ENCODE measurements at regions not wholly inside any gene's neighbourhood (a gene's known extent, or its start where the extent isn't known, plus 50 kb on each side); places are given as distances from the start of the nearest gene placed in this dataset.

- H3K9me3 Mint-ChIP-seq, result no peaks in the 10 kb centered on the region
- H3K36me3 Mint-ChIP-seq, result no peaks in the 10 kb centered on the region
- H3K27ac Mint-ChIP-seq, result no peak overlapping the region
- no peak for DNase-seq
- no peaks in the 10 kb centered on the region for H3K4me1 Mint-ChIP-seq
- H3K27me3 Mint-ChIP-seq, result peaks cover 1% of the 10 kb centered on the region
- H3K4me3 Mint-ChIP-seq, result no peak overlapping the region
Measured at GRCh38 chr2:219980638-219981037, 353.2 kb downstream of the SLC4A3 start.

- Mint-ChIP-seq H3K27ac (no peak overlapping the region), H3K4me3 (no peak overlapping the region), H3K4me1 (no peaks in the 10 kb centered on the region), H3K27me3 (peaks cover 3% of the 10 kb centered on the region), H3K9me3 (no peaks in the 10 kb centered on the region), H3K36me3 (no peaks in the 10 kb centered on the region)
- no peak for DNase-seq
Measured at GRCh38 chr2:219983836-219984235, 356.4 kb downstream of the SLC4A3 start.

GRCh38 chr2:219985017-219985416 lies 357.6 kb downstream of the SLC4A3 start:
- Mint-ChIP-seq H3K9me3 (no peaks in the 10 kb centered on the region), H3K27me3 (peaks cover 3% of the 10 kb centered on the region), H3K36me3 (no peaks in the 10 kb centered on the region), H3K4me3 (no peak overlapping the region), H3K4me1 (no peaks in the 10 kb centered on the region), H3K27ac (no peak overlapping the region)
- DNase-seq, result no peak

- peaks cover 3% of the 10 kb centered on the region for H3K27me3 Mint-ChIP-seq
- H3K4me1 Mint-ChIP-seq, result no peaks in the 10 kb centered on the region
- H3K27ac Mint-ChIP-seq, result no peak overlapping the region
- H3K9me3 Mint-ChIP-seq, result no peaks in the 10 kb centered on the region
- H3K4me3 Mint-ChIP-seq, result no peak overlapping the region
- DNase-seq, result no peak
- H3K36me3 Mint-ChIP-seq, result no peaks in the 10 kb centered on the region
Measured at GRCh38 chr2:219987830-219988229, 360.4 kb downstream of the SLC4A3 start.

DNA sequence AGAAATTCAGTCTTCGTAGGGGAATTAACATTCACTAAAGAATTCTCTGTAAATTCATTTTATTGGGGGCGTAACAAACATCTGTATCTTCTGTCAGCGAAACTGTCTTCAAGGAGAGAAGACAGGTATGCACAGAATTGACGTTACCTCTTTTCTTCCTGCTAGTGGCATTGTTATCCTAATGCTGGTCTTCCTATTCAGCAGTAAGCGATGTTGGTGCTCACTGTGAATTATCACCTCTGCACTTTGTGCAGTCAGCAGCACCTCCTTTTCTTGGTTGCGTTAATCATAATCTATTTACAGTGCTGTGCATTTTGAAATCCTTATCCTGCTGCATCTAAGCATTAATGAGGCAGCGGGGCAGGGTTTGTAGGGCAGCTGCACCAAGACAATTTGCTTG lies 362.3 kb downstream of the SLC4A3 start:
- no peak overlapping the region for H3K4me3 Mint-ChIP-seq
- H3K9me3 Mint-ChIP-seq, result no peaks in the 10 kb centered on the region
- H3K36me3 Mint-ChIP-seq, result no peaks in the 10 kb centered on the region
- no peak overlapping the region for H3K27ac Mint-ChIP-seq
- DNase-seq, result no peak
- H3K4me1 Mint-ChIP-seq, result no peaks in the 10 kb centered on the region
- peaks cover 7% of the 10 kb centered on the region for H3K27me3 Mint-ChIP-seq

DNA sequence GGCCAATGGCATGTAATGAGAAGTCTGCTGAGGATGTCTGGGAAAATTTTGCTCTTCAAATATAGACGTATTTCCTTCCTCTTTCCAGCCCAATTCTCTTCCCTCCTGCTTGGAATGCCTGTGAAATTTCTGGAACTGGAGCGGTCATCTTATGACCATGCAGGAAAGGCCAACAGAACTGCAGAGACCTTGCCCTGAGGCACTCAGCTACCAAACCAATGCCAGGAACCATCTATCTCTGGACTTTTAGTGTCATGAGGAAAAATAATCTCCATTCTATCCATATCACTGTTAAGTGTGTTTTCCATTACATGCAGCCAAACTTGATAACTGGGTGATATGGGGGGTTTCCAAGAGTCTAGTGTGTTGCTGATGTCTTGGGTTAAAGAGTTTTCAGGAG lies 363.7 kb downstream of the SLC4A3 start:
- Mint-ChIP-seq H3K27ac (no peak overlapping the region), H3K27me3 (peaks cover 7% of the 10 kb centered on the region), H3K36me3 (no peaks in the 10 kb centered on the region), H3K4me3 (no peak overlapping the region), H3K4me1 (no peaks in the 10 kb centered on the region), H3K9me3 (no peaks in the 10 kb centered on the region)
- DNase-seq, result no peak

GRCh38 chr2:219995399-219995798 lies 368.0 kb downstream of the SLC4A3 start:
- H3K9me3 Mint-ChIP-seq, result peaks cover 2% of the 10 kb centered on the region
- H3K27me3 Mint-ChIP-seq, result peaks cover 7% of the 10 kb centered on the region
- H3K36me3 Mint-ChIP-seq, result no peaks in the 10 kb centered on the region
- no peak for DNase-seq
- no peak overlapping the region for H3K4me3 Mint-ChIP-seq
- no peaks in the 10 kb centered on the region for H3K4me1 Mint-ChIP-seq
- no peak overlapping the region for H3K27ac Mint-ChIP-seq

DNA sequence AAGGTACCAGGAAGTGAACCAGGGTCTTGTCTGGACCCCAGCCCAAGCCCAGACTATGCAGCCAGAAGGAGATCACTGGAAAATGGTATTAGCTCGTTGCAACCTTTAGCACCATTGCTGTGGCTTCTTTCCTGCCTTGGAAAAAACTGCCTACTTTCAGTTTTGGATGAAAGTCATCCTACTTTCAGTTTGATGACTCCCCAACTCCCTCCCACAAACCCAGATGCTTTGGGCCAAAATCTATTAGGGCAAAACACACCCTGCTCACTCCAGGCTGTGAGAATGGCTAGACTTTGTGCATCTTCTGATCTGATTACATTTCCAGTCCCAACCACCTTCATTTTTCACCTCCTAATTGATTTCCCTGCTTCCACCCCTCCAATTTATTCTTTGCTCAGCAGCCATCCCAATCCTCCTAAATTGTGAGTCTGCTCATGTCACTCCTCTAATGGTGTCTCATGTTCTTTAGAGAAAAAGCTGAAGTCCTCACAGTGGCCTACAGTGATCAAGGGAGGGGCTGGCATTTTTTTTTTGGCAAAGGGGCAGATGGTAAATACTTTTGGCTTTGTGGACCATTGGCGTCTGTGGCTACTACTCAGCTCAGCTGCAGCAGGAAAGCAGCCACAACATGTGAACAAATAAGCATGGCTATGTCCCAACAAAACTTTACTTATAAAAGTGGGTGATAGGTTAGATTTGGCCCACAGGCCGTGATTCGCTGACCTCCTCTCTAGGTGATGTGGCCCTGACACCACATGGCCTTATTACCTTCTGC lies 368.7 kb downstream of the SLC4A3 start:
- Mint-ChIP-seq H3K4me3 (no peak overlapping the region), H3K9me3 (peaks cover 2% of the 10 kb centered on the region), H3K36me3 (no peaks in the 10 kb centered on the region), H3K4me1 (no peaks in the 10 kb centered on the region), H3K27me3 (peaks cover 7% of the 10 kb centered on the region), H3K27ac (no peak overlapping the region)
- no peak for DNase-seq

GRCh38 chr2:219997341-219997851 lies 370.0 kb downstream of the SLC4A3 start:
- Mint-ChIP-seq H3K4me1 (no peaks in the 10 kb centered on the region), H3K27ac (no peak overlapping the region), H3K36me3 (no peaks in the 10 kb centered on the region), H3K4me3 (no peak overlapping the region), H3K27me3 (peaks cover 7% of the 10 kb centered on the region), H3K9me3 (peaks cover 2% of the 10 kb centered on the region)
- DNase-seq, result no peak

- no peaks in the 10 kb centered on the region for H3K36me3 Mint-ChIP-seq
- H3K4me1 Mint-ChIP-seq, result no peaks in the 10 kb centered on the region
- DNase-seq, result no peak
- H3K27ac Mint-ChIP-seq, result no peak overlapping the region
- peaks cover 7% of the 10 kb centered on the region for H3K27me3 Mint-ChIP-seq
- no peak overlapping the region for H3K4me3 Mint-ChIP-seq
- H3K9me3 Mint-ChIP-seq, result peaks cover 2% of the 10 kb centered on the region
Measured at GRCh38 chr2:219998107-219998506, 370.7 kb downstream of the SLC4A3 start.

- H3K4me1 Mint-ChIP-seq, result no peaks in the 10 kb centered on the region
- H3K27me3 Mint-ChIP-seq, result peaks cover 7% of the 10 kb centered on the region
- no peak overlapping the region for H3K4me3 Mint-ChIP-seq
- no peak for DNase-seq
- peaks cover 2% of the 10 kb centered on the region for H3K9me3 Mint-ChIP-seq
- H3K27ac Mint-ChIP-seq, result no peak overlapping the region
- H3K36me3 Mint-ChIP-seq, result no peaks in the 10 kb centered on the region
Measured at GRCh38 chr2:219998714-219999227, 371.3 kb downstream of the SLC4A3 start.

- no peaks in the 10 kb centered on the region for H3K4me1 Mint-ChIP-seq
- H3K27me3 Mint-ChIP-seq, result no peaks in the 10 kb centered on the region
- H3K4me3 Mint-ChIP-seq, result no peak overlapping the region
- peaks cover 2% of the 10 kb centered on the region for H3K9me3 Mint-ChIP-seq
- H3K27ac Mint-ChIP-seq, result no peak overlapping the region
- H3K36me3 Mint-ChIP-seq, result no peaks in the 10 kb centered on the region
- DNase-seq, result no peak
Measured at GRCh38 chr2:220000080-220000479, 372.6 kb downstream of the SLC4A3 start.

DNA sequence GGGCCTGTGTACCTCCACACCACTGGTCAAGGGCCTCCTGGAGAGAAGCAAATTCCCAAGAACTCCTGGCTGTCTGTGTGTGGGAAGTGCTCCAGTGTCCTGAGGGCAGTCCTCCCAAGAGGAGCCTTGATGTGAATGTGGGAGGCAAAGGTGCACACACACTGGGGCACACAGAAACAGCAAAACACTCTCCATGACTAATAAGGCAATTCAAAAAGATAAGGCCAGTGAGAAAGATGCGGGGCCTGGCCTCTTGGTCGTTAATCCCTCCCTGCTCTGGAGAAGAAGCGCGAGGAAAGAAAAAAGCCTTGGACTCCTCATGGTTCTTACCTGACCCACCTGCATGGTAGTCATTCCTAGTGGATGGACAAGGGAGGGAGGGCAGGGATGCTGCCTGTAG lies 373.2 kb downstream of the SLC4A3 start:
- H3K27me3 Mint-ChIP-seq, result no peaks in the 10 kb centered on the region

GRCh38 chr2:220001751-220002150 lies 374.3 kb downstream of the SLC4A3 start:
- Mint-ChIP-seq H3K4me1 (no peaks in the 10 kb centered on the region), H3K36me3 (no peaks in the 10 kb centered on the region), H3K27me3 (no peaks in the 10 kb centered on the region), H3K4me3 (no peak overlapping the region), H3K9me3 (peaks cover 2% of the 10 kb centered on the region), H3K27ac (no peak overlapping the region)
- no peak for DNase-seq

More for the DNA sequence above, 373.2 kb downstream of the SLC4A3 start:
- H3K36me3 Mint-ChIP-seq, result no peaks in the 10 kb centered on the region
- H3K4me3 Mint-ChIP-seq, result no peak overlapping the region
- no peak overlapping the region for H3K27ac Mint-ChIP-seq
- no peak for DNase-seq
- H3K9me3 Mint-ChIP-seq, result peaks cover 2% of the 10 kb centered on the region
- H3K4me1 Mint-ChIP-seq, result no peaks in the 10 kb centered on the region

- Mint-ChIP-seq H3K27me3 (no peaks in the 10 kb centered on the region), H3K36me3 (no peaks in the 10 kb centered on the region), H3K27ac (no peak overlapping the region), H3K4me1 (no peaks in the 10 kb centered on the region), H3K9me3 (peaks cover 2% of the 10 kb centered on the region), H3K4me3 (no peak overlapping the region)
- DNase-seq, result no peak
Measured at GRCh38 chr2:220002251-220002650, 374.8 kb downstream of the SLC4A3 start.

DNA sequence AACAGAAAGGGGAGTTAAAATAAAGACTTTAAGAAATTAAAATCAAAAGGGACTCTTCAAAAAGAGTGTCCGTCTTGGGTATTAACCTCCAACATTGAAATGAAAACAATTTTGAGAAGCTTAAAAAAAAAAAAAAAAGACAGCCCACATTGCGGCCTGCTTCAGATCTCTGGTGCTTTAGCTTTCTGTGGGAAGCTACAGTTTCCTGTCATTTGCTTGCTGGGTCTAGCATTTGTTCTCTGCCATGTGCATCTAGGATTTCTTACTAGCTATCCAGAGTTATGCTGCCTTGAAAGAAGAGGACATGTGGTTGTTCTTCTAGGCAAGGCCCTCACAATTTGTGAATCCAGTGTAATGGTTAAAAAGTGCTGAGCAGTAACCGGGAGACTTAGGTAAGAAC lies 375.3 kb downstream of the SLC4A3 start:
- Mint-ChIP-seq H3K4me3 (no peak overlapping the region), H3K27me3 (no peaks in the 10 kb centered on the region), H3K4me1 (no peaks in the 10 kb centered on the region), H3K36me3 (no peaks in the 10 kb centered on the region), H3K9me3 (peaks cover under 1% of the 10 kb centered on the region), H3K27ac (no peak overlapping the region)
- no peak for DNase-seq

Measured in activated naive CD8-positive, alpha-beta T cell treated with anti-CD3 and anti-CD28 coated beads for 36 hours (primary cell).